Frontal cortex (tissue), 3 donors: ENCODE measurements at regions not wholly inside any gene's neighbourhood (a gene's known extent, or its start where the extent isn't known, plus 50 kb on each side); places are given as distances from the start of the nearest gene placed in this dataset.

Experiments used
- DNase-seq, 2 donors: peaks; one replicate each; pipeline ENCODE4 v3.0.0; 2012; ENCODE audit warnings: low spot score in 2 of 2
- FAIRE-seq: peaks from 2 replicates; lab custom pipeline; 2012; peaks lifted over from hg19 to GRCh38; lab: Jason Lieb, UNC
- donor health status: control.
- donor health status: control.
- donor health status: control.

- no peak for FAIRE-seq
- no peak for DNase-seq
Measured at GRCh38 chrX:5568934-5569333, 659.7 kb downstream of the NLGN4X start.

- FAIRE-seq (no peak), DNase-seq (no peak)
Measured at GRCh38 chrX:5559386-5559785, 669.3 kb downstream of the NLGN4X start.

GRCh38 chrX:5549512-5549911, 679.2 kb downstream of the NLGN4X start:
- no peak for DNase-seq

GRCh38 chrX:5537098-5537497, 691.6 kb downstream of the NLGN4X start:
- DNase-seq (no peak), FAIRE-seq (no peak)

More at GRCh38 chrX:5549512-5549911, 679.2 kb downstream of the NLGN4X start:
- FAIRE-seq: no peak

- no peak for FAIRE-seq
- no peak for DNase-seq
Measured at GRCh38 chrX:5536261-5536660, 692.4 kb downstream of the NLGN4X start.

GRCh38 chrX:5528057-5528456, 700.6 kb downstream of the NLGN4X start:
- FAIRE-seq (no peak), DNase-seq (no peak)

- FAIRE-seq (no peak), DNase-seq (no peak)
Measured at GRCh38 chrX:5526191-5526590, 702.5 kb downstream of the NLGN4X start.

- FAIRE-seq (no peak), DNase-seq (no peak)
Measured at GRCh38 chrX:5490786-5491563, 737.7 kb downstream of the NLGN4X start.

- DNase-seq (no peak), FAIRE-seq (no peak)
Measured at GRCh38 chrX:5474282-5474681, 754.4 kb downstream of the NLGN4X start.

GRCh38 chrX:5458300-5458842, 770.3 kb downstream of the NLGN4X start:
- FAIRE-seq (no peak), DNase-seq (no peak)

GRCh38 chrX:5449323-5449722, 779.3 kb downstream of the NLGN4X start:
- FAIRE-seq (no peak), DNase-seq (no peak)

GRCh38 chrX:5431823-5432222, 796.8 kb downstream of the NLGN4X start:
- FAIRE-seq (no peak), DNase-seq (no peak)

- FAIRE-seq (no peak), DNase-seq (no peak)
Measured at GRCh38 chrX:5425119-5425518, 803.5 kb downstream of the NLGN4X start.

- DNase-seq: no peak
- no peak for FAIRE-seq
Measured at GRCh38 chrX:5417381-5417780, 811.3 kb downstream of the NLGN4X start.

- FAIRE-seq (no peak), DNase-seq (no peak)
Measured at GRCh38 chrX:5415738-5416137, 812.9 kb downstream of the NLGN4X start.

- FAIRE-seq (no peak), DNase-seq (no peak)
Measured at GRCh38 chrX:5409106-5409505, 819.6 kb downstream of the NLGN4X start.

GRCh38 chrX:5402461-5402860, 826.2 kb downstream of the NLGN4X start:
- DNase-seq (no peak), FAIRE-seq (no peak)

GRCh38 chrX:5399403-5399802, 829.3 kb downstream of the NLGN4X start:
- FAIRE-seq: no peak
- no peak for DNase-seq

- no peak for FAIRE-seq
- DNase-seq: no peak
Measured at GRCh38 chrX:5397409-5397808, 831.3 kb downstream of the NLGN4X start.

- no peak for DNase-seq
- no peak for FAIRE-seq
Measured at GRCh38 chrX:5390376-5390775, 838.3 kb downstream of the NLGN4X start.

- no peak for FAIRE-seq
- no peak for DNase-seq
Measured at GRCh38 chrX:5388087-5388486, 840.6 kb downstream of the NLGN4X start.

- no peak for FAIRE-seq
- DNase-seq: no peak
Measured at GRCh38 chrX:5380426-5380825, 848.2 kb downstream of the NLGN4X start.
